Tibial nerve (tissue), 3 donors: ENCODE measurements at regions not wholly inside any gene's neighbourhood (a gene's known extent, or its start where the extent isn't known, plus 50 kb on each side); places are given as distances from the start of the nearest gene placed in this dataset.

ENCODE experiments used
- CTCF ChIP-seq, 5 experiments: fragments of 200-600 bp in 3 of 5; fragments of 450-650 bp in 2 of 5; sonication (generic) in 3 of 5; IDR thresholded peaks; one replicate each; pipeline ENCODE4 v1.5.1; 2016 to 2019; ENCODE audit warnings: antibody characterized with exemption in 5 of 5, mild to moderate bottlenecking in 3 of 5, moderate library complexity in 2 of 5
- POLR2A ChIP-seq, 2 donors: fragments of 450-650 bp; IDR thresholded peaks; one replicate each; pipeline ENCODE4 v1.6.1; 2017; ENCODE audit warnings: antibody characterized with exemption in 2 of 2, mild to moderate bottlenecking in 2 of 2, moderate library complexity in 2 of 2

- no peak for TF ChIP-seq POLR2A (IDR thresholded peaks at IDR 0.05)
- no peak for TF ChIP-seq CTCF (IDR thresholded peaks at IDR 0.05)
These were observed 213.9 kb upstream of the GULP1 start for GRCh38 chr2:188077757-188078156.
